SW 1271 (cell line): ENCODE measurements at regions not wholly inside any gene's neighbourhood (a gene's known extent, or its start where the extent isn't known, plus 50 kb on each side); places are given as distances from the start of the nearest gene placed in this dataset.
"Not testable (repeated sequence)": the region's sequence is repeated elsewhere in the genome, so short reads cannot be mapped to it uniquely, and the experiment has no call there.

Source experiments
- DNase-seq, 2 experiments: peaks; one replicate each; lab custom pipeline; 2025; lab: John Stamatoyannopoulos, UW

- DNase-seq = no peak
These were observed 201.3 kb upstream of the EXOC2 start for GRCh38 chr6:894274-894673.

- no peak for DNase-seq
These were observed 198.1 kb upstream of the EXOC2 start for GRCh38 chr6:890995-891394.

GRCh38 chr6:890201-890600, 197.3 kb upstream of the EXOC2 start:
- DNase-seq = no peak

GRCh38 chr6:887583-888235, 194.8 kb upstream of the EXOC2 start:
- no peak for DNase-seq

GRCh38 chr6:886116-886515, 193.2 kb upstream of the EXOC2 start:
- not testable (repeated sequence) for DNase-seq

GRCh38 chr6:885051-885590, 192.2 kb upstream of the EXOC2 start:
- no peak for DNase-seq

- no peak for DNase-seq
These were observed 191.6 kb upstream of the EXOC2 start for GRCh38 chr6:884570-884969.

- DNase-seq = no peak
These were observed 189.2 kb upstream of the EXOC2 start for GRCh38 chr6:882084-882598.

GRCh38 chr6:878179-878578, 185.2 kb upstream of the EXOC2 start:
- DNase-seq = no peak

GRCh38 chr6:875012-875411, 182.1 kb upstream of the EXOC2 start:
- DNase-seq = no peak

- DNase-seq = no peak
These were observed 179.7 kb upstream of the EXOC2 start for GRCh38 chr6:872570-873125.

- no peak for DNase-seq
These were observed 178.6 kb upstream of the EXOC2 start for GRCh38 chr6:871503-871902.

GRCh38 chr6:870096-870495, 177.2 kb upstream of the EXOC2 start:
- no peak for DNase-seq

GRCh38 chr6:868201-868600, 175.3 kb upstream of the EXOC2 start:
- DNase-seq = no peak

- DNase-seq = no peak
These were observed 174.4 kb upstream of the EXOC2 start for GRCh38 chr6:867378-867777.

GRCh38 chr6:866316-866715, 173.4 kb upstream of the EXOC2 start:
- no peak for DNase-seq

- DNase-seq = no peak
These were observed 172.9 kb upstream of the EXOC2 start for GRCh38 chr6:865846-866245.

- DNase-seq = no peak
These were observed 170.9 kb upstream of the EXOC2 start for GRCh38 chr6:863831-864230.

GRCh38 chr6:863127-863526, 170.2 kb upstream of the EXOC2 start:
- DNase-seq = not testable (repeated sequence)

GRCh38 chr6:859936-860335, 167.0 kb upstream of the EXOC2 start:
- DNase-seq = no peak

GRCh38 chr6:854406-855118, 161.6 kb upstream of the EXOC2 start:
- DNase-seq = no peak

GRCh38 chr6:852216-852615, 159.3 kb upstream of the EXOC2 start:
- not testable (repeated sequence) for DNase-seq

GRCh38 chr6:849075-849506, 156.2 kb upstream of the EXOC2 start:
- DNase-seq = no peak
